ENCODE measurements at regions not wholly inside any gene's neighbourhood (a gene's known extent, or its start where the extent isn't known, plus 50 kb on each side); places are given as distances from the start of the nearest gene placed in this dataset.

DNA sequence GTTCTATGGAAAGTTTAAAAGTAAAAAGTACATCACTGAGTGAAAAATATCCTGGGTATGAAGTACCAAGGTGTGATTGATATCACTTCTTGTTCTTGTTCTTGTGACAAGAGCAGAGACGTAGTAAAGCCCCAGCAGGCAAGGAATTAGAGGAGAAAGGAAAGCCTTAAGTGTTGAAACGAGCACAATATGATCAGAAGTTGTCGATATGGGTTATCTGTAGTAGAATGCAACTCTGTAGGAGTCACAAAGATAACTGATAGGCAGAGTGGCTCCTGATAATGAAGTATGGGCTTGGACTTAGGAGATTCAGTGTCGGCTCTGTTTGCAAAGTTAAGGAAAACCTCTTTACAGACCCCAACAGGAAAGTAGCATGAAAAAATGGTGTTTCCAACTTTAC is 1179.1 kb downstream of the DTWD2 start:
- H3K4me3 ChIP-seq (ENCODE audit: low read depth, low read length) = no peak overlapping the region
- no peaks in the 10 kb centered on the region for H3K36me3 ChIP-seq (ENCODE audit: control insufficient read depth, insufficient read depth, low read length)
- TF ChIP-seq CTCF (IDR thresholded peaks at IDR 0.05; ENCODE audit: insufficient read depth, low read length, poor library complexity, severe bottlenecking) = no peak
- DNase-seq (ENCODE audit: low read depth) = no peak
- H3K27me3 ChIP-seq (ENCODE audit: control insufficient read depth, insufficient read depth, low read length) = no peaks in the 10 kb centered on the region

DNA sequence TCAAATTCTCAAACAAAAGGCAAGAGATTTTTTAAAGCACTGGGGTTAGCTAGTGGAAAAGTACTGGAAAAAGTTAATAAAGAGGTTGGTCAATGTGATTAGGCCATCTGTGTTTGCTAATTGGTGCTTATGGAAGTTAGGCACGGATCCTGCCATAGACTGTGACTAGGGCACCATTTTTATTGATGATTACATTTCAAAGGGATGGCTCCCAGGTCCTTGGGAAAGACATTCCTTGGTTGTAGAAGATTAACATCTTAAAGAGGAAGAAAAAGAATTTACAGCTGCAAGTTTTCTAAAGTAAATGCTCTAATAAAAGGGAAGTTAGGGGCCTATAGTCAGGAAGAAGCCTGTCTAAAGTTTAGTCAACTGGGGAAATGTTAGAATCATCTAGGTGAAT is 1183.3 kb downstream of the DTWD2 start:
- Histone ChIP-seq H3K4me3 (ENCODE audit: low read depth, low read length) (no peak overlapping the region), H3K36me3 (ENCODE audit: control insufficient read depth, insufficient read depth, low read length) (no peaks in the 10 kb centered on the region), H3K27me3 (ENCODE audit: control insufficient read depth, insufficient read depth, low read length) (no peaks in the 10 kb centered on the region)
- TF ChIP-seq CTCF (IDR thresholded peaks at IDR 0.05; ENCODE audit: insufficient read depth, low read length, poor library complexity, severe bottlenecking) = no peak
- DNase-seq (ENCODE audit: low read depth) = no peak

DNA sequence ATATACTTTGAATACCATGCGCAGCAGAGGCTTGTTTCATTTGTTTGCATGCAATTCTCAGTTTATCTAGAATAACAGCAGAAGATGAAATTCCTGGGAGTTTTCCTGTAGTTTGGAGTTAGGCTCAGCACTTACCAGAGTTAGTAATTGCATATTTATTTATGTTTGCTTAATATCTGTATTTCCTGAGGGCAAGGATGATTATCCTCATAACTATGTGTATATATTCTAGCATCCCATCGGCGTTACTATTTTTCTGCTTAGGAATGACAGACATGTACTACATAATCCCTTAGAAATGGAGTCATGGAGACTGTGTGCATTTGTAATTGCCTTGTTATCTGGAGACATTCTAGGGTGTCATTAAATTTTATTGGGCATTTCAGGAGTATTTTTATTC is 1184.8 kb downstream of the DTWD2 start:
- no peaks in the 10 kb centered on the region for H3K27me3 ChIP-seq (ENCODE audit: control insufficient read depth, insufficient read depth, low read length)
- H3K36me3 ChIP-seq (ENCODE audit: control insufficient read depth, insufficient read depth, low read length) = no peaks in the 10 kb centered on the region
- no peak overlapping the region for H3K4me3 ChIP-seq (ENCODE audit: low read depth, low read length)
- no peak for DNase-seq (ENCODE audit: low read depth)
- no peak for TF ChIP-seq CTCF (IDR thresholded peaks at IDR 0.05; ENCODE audit: insufficient read depth, low read length, poor library complexity, severe bottlenecking)

DNA sequence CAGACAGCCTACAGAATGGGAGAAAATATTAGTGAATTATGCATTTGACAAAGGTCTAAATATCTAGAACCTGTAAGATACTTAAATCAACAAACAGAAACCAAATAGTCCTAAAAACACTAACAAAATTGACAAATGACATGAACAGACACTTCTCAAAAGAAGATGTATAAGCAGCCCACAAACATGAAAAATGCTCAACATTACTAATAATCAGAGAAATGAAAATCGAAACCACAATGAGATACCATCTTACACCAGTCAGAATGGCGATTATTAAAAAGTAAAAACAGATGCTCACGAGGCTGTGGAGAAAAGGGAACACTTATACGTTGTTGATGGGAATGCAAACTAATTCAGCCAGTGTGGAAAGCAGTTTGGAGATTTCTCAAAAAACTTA is 1186.8 kb downstream of the DTWD2 start:
- Histone ChIP-seq H3K36me3 (ENCODE audit: control insufficient read depth, insufficient read depth, low read length) (no peaks in the 10 kb centered on the region), H3K4me3 (ENCODE audit: low read depth, low read length) (no peak overlapping the region), H3K27me3 (ENCODE audit: control insufficient read depth, insufficient read depth, low read length) (no peaks in the 10 kb centered on the region)
- no peak for TF ChIP-seq CTCF (IDR thresholded peaks at IDR 0.05; ENCODE audit: insufficient read depth, low read length, poor library complexity, severe bottlenecking)
- DNase-seq (ENCODE audit: low read depth) = no peak

DNA sequence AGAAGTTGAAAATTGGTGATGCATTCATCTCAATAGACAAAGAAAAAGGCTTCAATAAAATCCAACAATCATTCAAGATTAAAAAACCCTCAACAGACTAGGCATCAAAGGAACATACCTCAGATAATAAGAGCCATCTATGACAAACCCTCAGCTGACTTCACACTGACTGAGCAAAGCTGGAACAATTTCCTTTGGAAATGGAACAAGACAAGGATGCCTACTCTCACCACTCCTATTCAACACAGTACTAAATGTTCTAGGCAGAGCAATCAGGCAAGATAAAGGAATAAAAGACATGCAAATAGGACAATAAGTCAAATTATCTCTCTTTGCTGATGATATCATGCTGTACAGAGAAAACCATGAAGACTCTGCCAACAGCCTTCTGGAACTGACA is 1188.1 kb downstream of the DTWD2 start:
- no peak overlapping the region for H3K4me3 ChIP-seq (ENCODE audit: low read depth, low read length)
- H3K36me3 ChIP-seq (ENCODE audit: control insufficient read depth, insufficient read depth, low read length) = no peaks in the 10 kb centered on the region
- DNase-seq (ENCODE audit: low read depth) = peak; percentile 7
- H3K27me3 ChIP-seq (ENCODE audit: control insufficient read depth, insufficient read depth, low read length) = no peaks in the 10 kb centered on the region
- TF ChIP-seq CTCF (IDR thresholded peaks at IDR 0.05; ENCODE audit: insufficient read depth, low read length, poor library complexity, severe bottlenecking) = no peak

GRCh38 chr5:117794847-117795246 is 1193.5 kb downstream of the DTWD2 start:
- TF ChIP-seq CTCF (IDR thresholded peaks at IDR 0.05; ENCODE audit: insufficient read depth, low read length, poor library complexity, severe bottlenecking) = no peak
- Histone ChIP-seq H3K36me3 (ENCODE audit: control insufficient read depth, insufficient read depth, low read length) (no peaks in the 10 kb centered on the region), H3K27me3 (ENCODE audit: control insufficient read depth, insufficient read depth, low read length) (no peaks in the 10 kb centered on the region), H3K4me3 (ENCODE audit: low read depth, low read length) (no peak overlapping the region)
- DNase-seq (ENCODE audit: low read depth) = no peak

Measured in kidney epithelial cell (primary cell).